Peyer's patch (tissue), 4 donors: ENCODE measurements at regions not wholly inside any gene's neighbourhood (a gene's known extent, or its start where the extent isn't known, plus 50 kb on each side); places are given as distances from the start of the nearest gene placed in this dataset.

Experiments used
- DNase-seq, 3 donors: peaks; one replicate each; pipeline ENCODE4 v3.0.0-alpha.2; 2017 to 2019
- H3K27ac ChIP-seq, 4 donors: fragments of 200-600 bp; sonication (generic); one replicate each; pipeline ENCODE4 v1.5.1; 2016 to 2019
- H3K27me3 ChIP-seq, 2 donors: fragments of 200-600 bp; sonication (generic); one replicate each; pipeline ENCODE4 v1.5.1; 2019
- H3K36me3 ChIP-seq, 3 donors: fragments of 200-600 bp; sonication (generic); one replicate each; pipeline ENCODE4 v1.5.1; 2016 to 2019
- H3K4me1 ChIP-seq, 4 donors: fragments of 200-600 bp; sonication (generic); one replicate each; pipeline ENCODE4 v1.5.1; 2016 to 2019
- H3K4me3 ChIP-seq, 4 donors: fragments of 200-600 bp; sonication (generic); 1 replicate in 3 of 4; 2 replicates in 1 of 4; pipeline ENCODE4 v1.5.1; 2016 to 2019; ENCODE audit warnings: mild to moderate bottlenecking in 1 of 4
- H3K9me3 ChIP-seq, 4 donors: fragments of 200-600 bp; sonication (generic); one replicate each; pipeline ENCODE4 v1.5.1; 2016 to 2019; ENCODE audit warnings: mild to moderate bottlenecking in 1 of 4
- POLR2A ChIP-seq, 2 donors: fragments of 450-650 bp; IDR thresholded peaks; one replicate each; pipeline ENCODE4 v1.5.1; 2017; ENCODE audit warnings: antibody characterized with exemption in 2 of 2, mild to moderate bottlenecking in 2 of 2, moderate library complexity in 2 of 2
- TF ChIP-seq, protein P1 (sequence below), 6 experiments: fragments of 450-650 bp in 4 of 6; fragments of 200-600 bp in 2 of 6; sonication (generic) in 1 of 6; IDR thresholded peaks; one replicate each; pipeline ENCODE4 v1.5.1; 2017 to 2019; ENCODE audit warnings: antibody characterized with exemption in 6 of 6, mild to moderate bottlenecking in 3 of 6, moderate library complexity in 1 of 6

DNA sequence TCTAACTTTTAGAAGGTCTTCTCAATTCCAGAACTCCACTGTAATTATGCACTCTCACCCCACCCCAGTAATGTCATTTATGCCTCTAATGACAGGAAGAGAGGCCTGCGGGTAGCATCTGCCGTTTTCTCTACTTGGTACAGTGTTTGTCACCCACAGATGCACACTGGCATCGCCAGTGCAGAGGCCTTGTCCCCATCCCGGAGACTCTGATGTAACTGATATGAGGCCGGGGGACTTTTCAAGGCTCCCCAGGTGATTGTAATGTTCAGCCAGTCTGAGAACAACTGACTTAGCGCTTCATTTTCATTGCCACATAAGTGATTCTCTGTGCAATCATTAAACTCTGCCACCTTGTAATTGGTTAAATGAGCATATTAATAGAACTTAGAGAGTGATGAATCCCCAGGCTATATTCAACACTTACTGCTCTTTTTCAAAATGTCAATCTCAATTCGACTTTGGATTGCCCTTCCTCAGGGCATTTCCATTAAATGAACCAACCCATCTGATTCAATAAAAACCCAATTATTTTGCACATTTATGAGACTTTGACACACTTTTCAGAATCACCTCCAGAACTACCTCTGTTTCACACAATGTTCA lies 113.2 kb downstream of the HERPUD2 start:
- Histone ChIP-seq H3K36me3 (no peaks in the 10 kb centered on the region), H3K4me3 (no peak overlapping the region), H3K27ac (no peak overlapping the region), H3K9me3 (no peaks in the 10 kb centered on the region), H3K27me3 (no peaks in the 10 kb centered on the region), H3K4me1 (no peaks in the 10 kb centered on the region)
- no peak for DNase-seq
- TF ChIP-seq, protein P1, sequence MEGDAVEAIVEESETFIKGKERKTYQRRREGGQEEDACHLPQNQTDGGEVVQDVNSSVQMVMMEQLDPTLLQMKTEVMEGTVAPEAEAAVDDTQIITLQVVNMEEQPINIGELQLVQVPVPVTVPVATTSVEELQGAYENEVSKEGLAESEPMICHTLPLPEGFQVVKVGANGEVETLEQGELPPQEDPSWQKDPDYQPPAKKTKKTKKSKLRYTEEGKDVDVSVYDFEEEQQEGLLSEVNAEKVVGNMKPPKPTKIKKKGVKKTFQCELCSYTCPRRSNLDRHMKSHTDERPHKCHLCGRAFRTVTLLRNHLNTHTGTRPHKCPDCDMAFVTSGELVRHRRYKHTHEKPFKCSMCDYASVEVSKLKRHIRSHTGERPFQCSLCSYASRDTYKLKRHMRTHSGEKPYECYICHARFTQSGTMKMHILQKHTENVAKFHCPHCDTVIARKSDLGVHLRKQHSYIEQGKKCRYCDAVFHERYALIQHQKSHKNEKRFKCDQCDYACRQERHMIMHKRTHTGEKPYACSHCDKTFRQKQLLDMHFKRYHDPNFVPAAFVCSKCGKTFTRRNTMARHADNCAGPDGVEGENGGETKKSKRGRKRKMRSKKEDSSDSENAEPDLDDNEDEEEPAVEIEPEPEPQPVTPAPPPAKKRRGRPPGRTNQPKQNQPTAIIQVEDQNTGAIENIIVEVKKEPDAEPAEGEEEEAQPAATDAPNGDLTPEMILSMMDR (IDR thresholded peaks at IDR 0.05): no peak
- no peak for TF ChIP-seq POLR2A (IDR thresholded peaks at IDR 0.05)

- Histone ChIP-seq H3K27ac (no peak overlapping the region), H3K4me3 (no peak overlapping the region), H3K4me1 (no peaks in the 10 kb centered on the region), H3K9me3 (no peaks in the 10 kb centered on the region), H3K36me3 (no peaks in the 10 kb centered on the region), H3K27me3 (no peaks in the 10 kb centered on the region)
- DNase-seq: no peak
- TF ChIP-seq, protein P1 (IDR thresholded peaks at IDR 0.05): no peak
- no peak for TF ChIP-seq POLR2A (IDR thresholded peaks at IDR 0.05)
These were observed 118.8 kb downstream of the HERPUD2 start for GRCh38 chr7:35576031-35576573.

- Histone ChIP-seq H3K4me3 (no peak overlapping the region), H3K27ac (no peak overlapping the region), H3K27me3 (no peaks in the 10 kb centered on the region), H3K36me3 (no peaks in the 10 kb centered on the region), H3K4me1 (no peaks in the 10 kb centered on the region), H3K9me3 (no peaks in the 10 kb centered on the region)
- no peak for TF ChIP-seq POLR2A (IDR thresholded peaks at IDR 0.05)
- TF ChIP-seq, protein P1 (IDR thresholded peaks at IDR 0.05): no peak
- DNase-seq: no peak
These were observed 123.2 kb downstream of the HERPUD2 start for GRCh38 chr7:35571611-35572240.

DNA sequence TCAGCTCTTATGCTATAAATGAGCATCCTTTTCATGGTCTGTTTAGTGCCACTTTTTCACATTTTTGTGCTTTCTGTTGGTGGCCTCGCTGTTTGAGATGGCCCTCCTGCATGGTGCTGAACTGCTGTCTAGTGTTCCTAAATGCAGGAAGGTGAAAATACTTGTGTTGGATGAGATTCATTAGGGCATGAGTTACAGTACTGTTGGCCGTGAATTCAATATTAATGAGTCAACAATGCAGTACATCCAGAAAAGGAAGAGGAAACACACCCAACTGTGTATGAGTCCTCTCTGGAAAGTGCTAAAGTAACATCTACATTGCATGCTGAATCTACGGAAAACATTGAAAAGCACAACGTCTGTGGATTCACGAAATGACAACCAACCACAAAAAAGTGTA lies 124.0 kb downstream of the HERPUD2 start:
- H3K27ac ChIP-seq: no peak overlapping the region
- no peak for DNase-seq
- H3K9me3 ChIP-seq: no peaks in the 10 kb centered on the region
- no peaks in the 10 kb centered on the region for H3K36me3 ChIP-seq
- no peak for TF ChIP-seq POLR2A (IDR thresholded peaks at IDR 0.05)
- TF ChIP-seq, protein P1 (IDR thresholded peaks at IDR 0.05): no peak
- H3K27me3 ChIP-seq: no peaks in the 10 kb centered on the region
- H3K4me3 ChIP-seq: no peak overlapping the region
- no peaks in the 10 kb centered on the region for H3K4me1 ChIP-seq

DNA sequence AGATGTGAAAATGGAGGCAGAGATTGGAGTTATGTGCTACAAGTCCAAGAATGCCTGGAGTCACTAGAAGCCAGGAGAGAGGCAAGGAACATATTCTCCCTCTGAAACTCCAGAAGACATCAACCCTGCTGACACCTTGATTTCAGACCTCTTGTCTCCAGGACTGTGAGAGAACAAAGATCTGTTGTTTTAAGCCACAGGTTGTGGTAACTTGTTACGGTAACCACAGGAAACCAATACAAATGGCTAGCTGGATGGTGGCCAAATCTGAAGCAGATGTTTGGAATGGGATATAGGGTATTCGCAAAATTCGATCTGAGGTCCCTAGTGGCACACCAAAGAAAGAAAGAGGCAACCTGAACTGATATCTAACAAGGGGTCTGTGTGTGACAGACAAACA lies 129.0 kb downstream of the HERPUD2 start:
- Histone ChIP-seq H3K36me3 (no peaks in the 10 kb centered on the region), H3K27ac (no peak overlapping the region), H3K27me3 (no peaks in the 10 kb centered on the region), H3K4me3 (no peak overlapping the region), H3K4me1 (no peaks in the 10 kb centered on the region), H3K9me3 (no peaks in the 10 kb centered on the region)
- no peak for DNase-seq
- TF ChIP-seq, protein P1 (IDR thresholded peaks at IDR 0.05): no peak
- no peak for TF ChIP-seq POLR2A (IDR thresholded peaks at IDR 0.05)
